ENCODE measurements at regions not wholly inside any gene's neighbourhood (a gene's known extent, or its start where the extent isn't known, plus 50 kb on each side); places are given as distances from the start of the nearest gene placed in this dataset.
A peak's percentile ranks its signal among the peaks of the same experiment; 100 is the strongest.

GRCh38 chr15:25947323-25948314, 84.5 kb upstream of the ATP10A start:
- TF ChIP-seq EZH2 (IDR thresholded peaks at IDR 0.05; ENCODE audit: borderline replicate concordance, insufficient read depth, low read depth, low read length, poor library complexity, severe bottlenecking): no peak
- TF ChIP-seq, protein P1, sequence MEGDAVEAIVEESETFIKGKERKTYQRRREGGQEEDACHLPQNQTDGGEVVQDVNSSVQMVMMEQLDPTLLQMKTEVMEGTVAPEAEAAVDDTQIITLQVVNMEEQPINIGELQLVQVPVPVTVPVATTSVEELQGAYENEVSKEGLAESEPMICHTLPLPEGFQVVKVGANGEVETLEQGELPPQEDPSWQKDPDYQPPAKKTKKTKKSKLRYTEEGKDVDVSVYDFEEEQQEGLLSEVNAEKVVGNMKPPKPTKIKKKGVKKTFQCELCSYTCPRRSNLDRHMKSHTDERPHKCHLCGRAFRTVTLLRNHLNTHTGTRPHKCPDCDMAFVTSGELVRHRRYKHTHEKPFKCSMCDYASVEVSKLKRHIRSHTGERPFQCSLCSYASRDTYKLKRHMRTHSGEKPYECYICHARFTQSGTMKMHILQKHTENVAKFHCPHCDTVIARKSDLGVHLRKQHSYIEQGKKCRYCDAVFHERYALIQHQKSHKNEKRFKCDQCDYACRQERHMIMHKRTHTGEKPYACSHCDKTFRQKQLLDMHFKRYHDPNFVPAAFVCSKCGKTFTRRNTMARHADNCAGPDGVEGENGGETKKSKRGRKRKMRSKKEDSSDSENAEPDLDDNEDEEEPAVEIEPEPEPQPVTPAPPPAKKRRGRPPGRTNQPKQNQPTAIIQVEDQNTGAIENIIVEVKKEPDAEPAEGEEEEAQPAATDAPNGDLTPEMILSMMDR (IDR thresholded peaks at IDR 0.05): no peak
- Histone ChIP-seq H3K27me3 (replicated peaks in 1 of 4; ENCODE audit: control extremely low read depth in 1 of 4, control insufficient read depth in 3 of 4, insufficient read depth in 4 of 4, low read length in 3 of 4) (no peaks in the 10 kb centered on the region), H3K36me3 (replicated peaks in 1 of 2; ENCODE audit: control extremely low read depth in 1 of 2, control insufficient read depth in 1 of 2, extremely low read depth in 1 of 2, insufficient read depth in 2 of 2, low read length in 1 of 2) (no peaks in the 10 kb centered on the region), H3K27ac (ENCODE audit: low read length in 2 of 2) (no peak overlapping the region), H3K4me1 (ENCODE audit: control insufficient read depth in 2 of 2, insufficient read depth in 2 of 2, low read length in 2 of 2) (peaks cover 3 to 19% of the 10 kb centered on the region in 2 donors), H2AFZ (ENCODE audit: insufficient read depth, low read depth, low read length, poor library complexity, severe bottlenecking) (no peak overlapping the region), H3K9me3 (ENCODE audit: control extremely low read depth in 1 of 3, control insufficient read depth in 2 of 3, insufficient read depth in 1 of 3, low read length in 2 of 3) (peaks cover 0 to 28% (median 0%) of the 10 kb centered on the region in 3 donors), H3K4me2 (replicated peaks; ENCODE audit: low read depth, low read length, poor library complexity, severe bottlenecking) (no peak overlapping the region), H3K4me3 (ENCODE audit: control extremely low read depth in 1 of 5, extremely low read depth in 1 of 5, insufficient read depth in 1 of 5, low read depth in 2 of 5, low read length in 4 of 5) (no peak overlapping the region), H3K9ac (ENCODE audit: low read length) (no peak overlapping the region), H4K20me1 (ENCODE audit: control insufficient read depth, insufficient read depth, low read length, poor library complexity, severe bottlenecking) (no peaks in the 10 kb centered on the region), H3K79me2 (ENCODE audit: control insufficient read depth, insufficient read depth, low read length) (no peaks in the 10 kb centered on the region)
- Mint-ChIP-seq H3K4me1 (peaks cover 16% of the 10 kb centered on the region), H3K27ac (no peak overlapping the region), H3K27me3 (no peaks in the 10 kb centered on the region), H3K4me3 (no peak overlapping the region), H3K9me3 (ENCODE audit: insufficient read depth) (no peaks in the 10 kb centered on the region)
- intact Hi-C loops (cut with micrococcal nuclease): no loop called here
- ATAC-seq (ENCODE audit: low read depth) (no peak), DNase-seq (no peak)
- POLR2A ChIA-PET: no interaction called here
- CTCF ChIA-PET: interaction anchor here (0.8 kb wide), 1 partner anchor 313 kb away, joined by 3 read pairs; no protein-coding TSS in a partner anchor
- WGBS (ENCODE audit: insufficient coverage): 45% methylated on average over 3 of the region's 5 CpGs

- no peaks in the 10 kb centered on the region for H3K79me2 ChIP-seq (ENCODE audit: control insufficient read depth, insufficient read depth, low read length)
- Mint-ChIP-seq H3K9me3 (ENCODE audit: insufficient read depth) (no peaks in the 10 kb centered on the region), H3K4me3 (no peak overlapping the region), H3K27me3 (no peaks in the 10 kb centered on the region), H3K4me1 (peaks cover 16% of the 10 kb centered on the region), H3K27ac (no peak overlapping the region)
- TF ChIP-seq, protein P1 (IDR thresholded peaks at IDR 0.05): no peak
- TF ChIP-seq EZH2 (IDR thresholded peaks at IDR 0.05; ENCODE audit: borderline replicate concordance, insufficient read depth, low read depth, low read length, poor library complexity, severe bottlenecking): no peak
- H3K9ac ChIP-seq (ENCODE audit: low read length): no peak overlapping the region
- H3K4me1 ChIP-seq (ENCODE audit: control insufficient read depth in 2 of 2, insufficient read depth in 2 of 2, low read length in 2 of 2): peaks cover 3 to 19% of the 10 kb centered on the region in 2 donors
- H3K36me3 ChIP-seq (replicated peaks in 1 of 2; ENCODE audit: control extremely low read depth in 1 of 2, control insufficient read depth in 1 of 2, extremely low read depth in 1 of 2, insufficient read depth in 2 of 2, low read length in 1 of 2): no peaks in the 10 kb centered on the region
- H2AFZ ChIP-seq (ENCODE audit: insufficient read depth, low read depth, low read length, poor library complexity, severe bottlenecking): no peak overlapping the region
- H3K4me3 ChIP-seq (ENCODE audit: control extremely low read depth in 1 of 5, extremely low read depth in 1 of 5, insufficient read depth in 1 of 5, low read depth in 2 of 5, low read length in 4 of 5): no peak overlapping the region
- ATAC-seq (ENCODE audit: low read depth): no peak
- H3K27ac ChIP-seq (ENCODE audit: low read length in 2 of 2): no peak overlapping the region
- H3K4me2 ChIP-seq (replicated peaks; ENCODE audit: low read depth, low read length, poor library complexity, severe bottlenecking): peak overlapping the region; percentile 30
- H3K9me3 ChIP-seq (ENCODE audit: control extremely low read depth in 1 of 3, control insufficient read depth in 2 of 3, insufficient read depth in 1 of 3, low read length in 2 of 3): peaks cover 0 to 28% (median 0%) of the 10 kb centered on the region in 3 donors
- no peaks in the 10 kb centered on the region for H4K20me1 ChIP-seq (ENCODE audit: control insufficient read depth, insufficient read depth, low read length, poor library complexity, severe bottlenecking)
- no peak for DNase-seq
- ChIA-PET POLR2A (no interaction called here), CTCF (no interaction called here)
- no peaks in the 10 kb centered on the region for H3K27me3 ChIP-seq (replicated peaks in 1 of 4; ENCODE audit: control extremely low read depth in 1 of 4, control insufficient read depth in 3 of 4, insufficient read depth in 4 of 4, low read length in 3 of 4)
- 82% methylated on average over 18 of the region's 21 CpGs for WGBS (ENCODE audit: insufficient coverage)
- intact Hi-C loops (cut with micrococcal nuclease): no loop called here
These were observed 83.2 kb upstream of the ATP10A start for GRCh38 chr15:25946241-25946805.
